Transverse colon (tissue), 4 donors: ENCODE measurements at regions not wholly inside any gene's neighbourhood (a gene's known extent, or its start where the extent isn't known, plus 50 kb on each side); places are given as distances from the start of the nearest gene placed in this dataset.

ENCODE experiments used
- EP300 ChIP-seq: sonication (generic); formaldehyde crosslinking; IDR thresholded peaks from one replicate; pipeline ENCODE4 v1.6.1; 2017; ENCODE audit warnings: antibody characterized with exemption, low read depth
- POLR2AphosphoS5 ChIP-seq, 3 donors: sonication (generic); formaldehyde crosslinking; IDR thresholded peaks; one replicate each; pipeline ENCODE4 v1.6.1; 2016; ENCODE audit warnings: antibody characterized with exemption in 3 of 3
- TF ChIP-seq, protein P1 (sequence below), 5 experiments: fragments of 200-600 bp in 3 of 5; fragments of 450-650 bp in 2 of 5; sonication (generic) in 3 of 5; IDR thresholded peaks; 1 replicate in 2 of 5; 2 replicates in 3 of 5; pipeline ENCODE4 v1.5.1; 2016 to 2017; ENCODE audit warnings: antibody characterized with exemption in 5 of 5, inconsistent platforms in 3 of 5, mild to moderate bottlenecking in 2 of 5, moderate library complexity in 1 of 5

DNA sequence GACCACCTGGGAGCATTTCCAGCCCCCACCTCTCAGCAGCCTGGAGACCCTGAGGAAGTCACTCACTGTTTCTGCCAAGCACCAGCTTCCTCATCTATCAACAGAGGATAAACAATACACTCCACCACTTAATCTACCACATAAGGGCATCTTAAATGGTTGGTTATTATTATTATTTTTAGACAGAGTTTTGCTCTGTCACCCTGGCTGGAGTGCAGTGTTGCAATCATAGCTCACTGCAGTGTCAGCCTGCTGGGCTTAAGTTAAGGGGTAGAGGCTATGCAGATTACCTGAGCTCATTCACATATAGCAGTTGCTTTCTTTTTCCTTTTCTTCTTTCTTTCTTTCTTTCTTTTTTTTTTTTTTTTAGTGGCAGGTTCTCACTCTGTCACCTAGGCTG is 59.5 kb upstream of the ELN start:
- TF ChIP-seq POLR2AphosphoS5 (IDR thresholded peaks at IDR 0.05) (no peak), EP300 (no peak)
- TF ChIP-seq, protein P1, sequence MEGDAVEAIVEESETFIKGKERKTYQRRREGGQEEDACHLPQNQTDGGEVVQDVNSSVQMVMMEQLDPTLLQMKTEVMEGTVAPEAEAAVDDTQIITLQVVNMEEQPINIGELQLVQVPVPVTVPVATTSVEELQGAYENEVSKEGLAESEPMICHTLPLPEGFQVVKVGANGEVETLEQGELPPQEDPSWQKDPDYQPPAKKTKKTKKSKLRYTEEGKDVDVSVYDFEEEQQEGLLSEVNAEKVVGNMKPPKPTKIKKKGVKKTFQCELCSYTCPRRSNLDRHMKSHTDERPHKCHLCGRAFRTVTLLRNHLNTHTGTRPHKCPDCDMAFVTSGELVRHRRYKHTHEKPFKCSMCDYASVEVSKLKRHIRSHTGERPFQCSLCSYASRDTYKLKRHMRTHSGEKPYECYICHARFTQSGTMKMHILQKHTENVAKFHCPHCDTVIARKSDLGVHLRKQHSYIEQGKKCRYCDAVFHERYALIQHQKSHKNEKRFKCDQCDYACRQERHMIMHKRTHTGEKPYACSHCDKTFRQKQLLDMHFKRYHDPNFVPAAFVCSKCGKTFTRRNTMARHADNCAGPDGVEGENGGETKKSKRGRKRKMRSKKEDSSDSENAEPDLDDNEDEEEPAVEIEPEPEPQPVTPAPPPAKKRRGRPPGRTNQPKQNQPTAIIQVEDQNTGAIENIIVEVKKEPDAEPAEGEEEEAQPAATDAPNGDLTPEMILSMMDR (IDR thresholded peaks at IDR 0.05) = no peak
